ENCODE measurements at regions not wholly inside any gene's neighbourhood (a gene's known extent, or its start where the extent isn't known, plus 50 kb on each side); places are given as distances from the start of the nearest gene placed in this dataset.

DNA sequence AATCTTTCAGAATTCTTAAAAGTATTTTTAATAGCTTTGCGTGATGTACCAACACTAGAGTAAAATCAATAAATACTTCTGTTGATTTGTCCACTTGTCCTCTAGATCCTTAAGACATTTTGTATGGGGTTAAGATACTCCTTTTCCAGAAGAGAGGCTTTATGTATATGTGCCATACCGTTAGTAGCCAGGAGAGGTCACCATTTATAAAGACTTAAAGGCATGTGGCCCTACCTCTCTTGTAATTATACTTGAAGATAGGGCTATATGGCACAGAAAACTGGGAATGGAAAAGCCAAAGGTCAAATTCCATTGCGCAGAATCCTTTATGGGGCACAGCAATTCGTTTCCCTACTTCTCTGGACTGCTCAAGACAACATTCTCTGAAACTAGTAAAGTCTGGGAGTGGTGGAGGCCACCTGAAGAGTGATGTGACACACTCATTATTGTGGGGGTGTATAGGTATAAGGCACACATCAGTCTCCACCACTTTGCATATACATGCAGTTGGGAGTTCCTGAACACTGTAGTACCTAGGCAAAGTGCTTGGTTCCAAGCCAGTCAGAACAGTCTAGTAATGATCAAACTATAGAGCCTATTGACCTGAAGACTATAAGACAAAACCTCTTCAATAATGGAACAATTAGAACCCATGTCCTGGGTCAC is 140.1 kb upstream of the FBXL17 start:
- H4K20me1 ChIP-seq (ENCODE audit: insufficient read depth, poor library complexity, severe bottlenecking): no peaks in the 10 kb centered on the region
- H3K4me1 ChIP-seq (ENCODE audit: insufficient read depth): peaks cover 17% of the 10 kb centered on the region
- no peak overlapping the region for H3K4me3 ChIP-seq
- no peaks in the 10 kb centered on the region for H3K9me3 ChIP-seq (ENCODE audit: low read depth)
- WGBS (ENCODE audit: low lambda C conversion rate, missing lambda C conversion rate): 18% methylated on average over 4 of the region's 4 CpGs
- DNase-seq (ENCODE audit: low spot score): peak; percentile 81
- H3K9me2 ChIP-seq (replicated peaks; ENCODE audit: insufficient read depth): no peaks in the 10 kb centered on the region
- TF ChIP-seq EZH2 (IDR thresholded peaks at IDR 0.05; ENCODE audit: borderline replicate concordance): no peak
- TF ChIP-seq CTCF (IDR thresholded peaks at IDR 0.05; ENCODE audit: poor library complexity): peak; percentile 69
- H3K79me2 ChIP-seq: no peaks in the 10 kb centered on the region
- no peaks in the 10 kb centered on the region for H3K27me3 ChIP-seq
- no peak overlapping the region for H2AFZ ChIP-seq
- no peaks in the 10 kb centered on the region for H3K36me3 ChIP-seq (replicated peaks; ENCODE audit: insufficient read depth, low read depth)
- H3K27ac ChIP-seq: no peak overlapping the region
- H3K4me2 ChIP-seq: no peak overlapping the region

DNA sequence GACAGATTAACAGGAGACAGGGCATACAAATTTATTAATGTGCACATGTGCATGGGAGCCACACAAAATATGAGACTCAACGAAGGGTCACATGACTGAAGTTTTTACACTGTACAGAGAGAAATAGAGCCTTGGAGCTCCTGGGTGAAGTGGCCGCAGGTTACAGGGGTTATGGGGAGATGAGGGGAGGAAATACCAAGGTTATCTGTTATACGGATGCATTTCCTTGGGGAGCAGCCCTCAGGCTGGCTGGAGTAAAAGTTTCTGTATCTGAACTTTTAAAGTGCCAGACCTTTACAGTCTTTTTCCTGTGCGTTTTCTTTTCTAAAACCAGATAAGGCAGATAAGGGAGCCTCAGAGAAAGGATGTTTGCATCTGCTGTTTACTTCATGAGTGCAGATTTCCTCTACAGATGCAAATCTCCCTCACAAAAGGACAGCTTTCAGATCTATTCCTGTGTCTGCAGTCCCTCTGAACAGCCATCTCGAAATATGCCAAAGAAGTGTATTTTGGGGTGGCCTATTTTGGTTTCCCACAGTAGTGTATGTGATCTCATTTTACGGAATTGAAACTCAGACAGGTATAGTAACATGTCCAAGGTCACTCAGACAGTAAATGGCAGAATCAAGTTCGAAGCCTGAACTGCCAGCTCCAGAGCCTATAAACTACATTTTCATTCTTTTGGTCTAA is 139.3 kb upstream of the FBXL17 start:
- TF ChIP-seq EZH2phosphoT487 (IDR thresholded peaks at IDR 0.05; ENCODE audit: low read depth, severe bottlenecking, unreplicated experiment) (no peak), CTCF (IDR thresholded peaks at IDR 0.05; ENCODE audit: poor library complexity) (no peak), EZH2 (IDR thresholded peaks at IDR 0.05; ENCODE audit: borderline replicate concordance) (no peak)
- Histone ChIP-seq H3K9me3 (ENCODE audit: low read depth) (no peaks in the 10 kb centered on the region), H3K27ac (no peak overlapping the region), H3K27me3 (no peaks in the 10 kb centered on the region), H2AFZ (no peak overlapping the region), H3K79me2 (no peaks in the 10 kb centered on the region), H3K9me2 (replicated peaks; ENCODE audit: insufficient read depth) (no peaks in the 10 kb centered on the region), H3K4me3 (no peak overlapping the region), H3K4me2 (peak overlapping the region; percentile 36), H3K4me1 (ENCODE audit: insufficient read depth) (peaks cover 21% of the 10 kb centered on the region), H3K36me3 (replicated peaks; ENCODE audit: insufficient read depth, low read depth) (no peaks in the 10 kb centered on the region), H4K20me1 (ENCODE audit: insufficient read depth, poor library complexity, severe bottlenecking) (no peaks in the 10 kb centered on the region)
- WGBS (ENCODE audit: low lambda C conversion rate, missing lambda C conversion rate): 29% methylated on average over 7 of the region's 7 CpGs
- no peak for DNase-seq (ENCODE audit: low spot score)

- TF ChIP-seq CTCF (IDR thresholded peaks at IDR 0.05; ENCODE audit: poor library complexity) (no peak), EZH2 (IDR thresholded peaks at IDR 0.05; ENCODE audit: borderline replicate concordance) (no peak)
- DNase-seq (ENCODE audit: low spot score): peak; percentile 49
- Histone ChIP-seq H3K9me3 (ENCODE audit: low read depth) (no peaks in the 10 kb centered on the region), H4K20me1 (ENCODE audit: insufficient read depth, poor library complexity, severe bottlenecking) (no peaks in the 10 kb centered on the region), H3K36me3 (replicated peaks; ENCODE audit: insufficient read depth, low read depth) (no peaks in the 10 kb centered on the region), H3K27ac (peak overlapping the region; percentile 68), H3K4me2 (no peak overlapping the region), H3K4me3 (no peak overlapping the region), H2AFZ (no peak overlapping the region), H3K4me1 (ENCODE audit: insufficient read depth) (peaks cover 10% of the 10 kb centered on the region), H3K9me2 (replicated peaks; ENCODE audit: insufficient read depth) (no peaks in the 10 kb centered on the region), H3K27me3 (no peaks in the 10 kb centered on the region), H3K79me2 (no peaks in the 10 kb centered on the region)
These were observed 134.9 kb upstream of the FBXL17 start for GRCh38 chr5:108516785-108517184.
